GM21515 (cell line): ENCODE measurements at regions not wholly inside any gene's neighbourhood (a gene's known extent, or its start where the extent isn't known, plus 50 kb on each side); places are given as distances from the start of the nearest gene placed in this dataset.
"Not testable (repeated sequence)": the region's sequence is repeated elsewhere in the genome, so short reads cannot be mapped to it uniquely, and the experiment has no call there.

ENCODE experiments used
- ATAC-seq: cut with Tn5 transposase; IDR thresholded peaks from one replicate; pipeline ENCODE4 v1.9.1; 2021; ENCODE audit not compliant: unreplicated experiment

GRCh38 chr2:217357886-217358620 lies 498.2 kb upstream of the TNP1 start:
- ATAC-seq, result no peak

GRCh38 chr2:217356781-217357180 lies 496.9 kb upstream of the TNP1 start:
- no peak for ATAC-seq

- no peak for ATAC-seq
These were observed 496.3 kb upstream of the TNP1 start for GRCh38 chr2:217356142-217356541.

- no peak for ATAC-seq
These were observed 493.7 kb upstream of the TNP1 start for GRCh38 chr2:217353591-217353990.

- no peak for ATAC-seq
These were observed 491.5 kb upstream of the TNP1 start for GRCh38 chr2:217351378-217351777.

GRCh38 chr2:217349251-217349650 lies 489.4 kb upstream of the TNP1 start:
- ATAC-seq, result no peak

- not testable (repeated sequence) for ATAC-seq
These were observed 487.8 kb upstream of the TNP1 start for GRCh38 chr2:217347630-217348029.

GRCh38 chr2:217346043-217346442 lies 486.2 kb upstream of the TNP1 start:
- not testable (repeated sequence) for ATAC-seq

- ATAC-seq, result no peak
These were observed 481.0 kb upstream of the TNP1 start for GRCh38 chr2:217340899-217341298.

- no peak for ATAC-seq
These were observed 480.3 kb upstream of the TNP1 start for GRCh38 chr2:217340176-217340575.

GRCh38 chr2:217339753-217340152 lies 479.9 kb upstream of the TNP1 start:
- no peak for ATAC-seq

- ATAC-seq, result no peak
These were observed 478.5 kb upstream of the TNP1 start for GRCh38 chr2:217338306-217338916.

GRCh38 chr2:217337771-217338170 lies 477.9 kb upstream of the TNP1 start:
- ATAC-seq, result no peak

- no peak for ATAC-seq
These were observed 476.8 kb upstream of the TNP1 start for GRCh38 chr2:217336694-217337093.

GRCh38 chr2:217335341-217335966 lies 475.6 kb upstream of the TNP1 start:
- ATAC-seq, result no peak

GRCh38 chr2:217334561-217334960 lies 474.7 kb upstream of the TNP1 start:
- ATAC-seq, result no peak

GRCh38 chr2:217332866-217333265 lies 473.0 kb upstream of the TNP1 start:
- no peak for ATAC-seq

GRCh38 chr2:217332417-217332791 lies 472.5 kb upstream of the TNP1 start:
- no peak for ATAC-seq

GRCh38 chr2:217331523-217332416 lies 471.9 kb upstream of the TNP1 start:
- ATAC-seq, result no peak

GRCh38 chr2:217330647-217331046 lies 470.8 kb upstream of the TNP1 start:
- ATAC-seq, result no peak

- ATAC-seq, result no peak
These were observed 469.2 kb upstream of the TNP1 start for GRCh38 chr2:217329023-217329431.
